ENCODE measurements at regions not wholly inside any gene's neighbourhood (a gene's known extent, or its start where the extent isn't known, plus 50 kb on each side); places are given as distances from the start of the nearest gene placed in this dataset.

DNA sequence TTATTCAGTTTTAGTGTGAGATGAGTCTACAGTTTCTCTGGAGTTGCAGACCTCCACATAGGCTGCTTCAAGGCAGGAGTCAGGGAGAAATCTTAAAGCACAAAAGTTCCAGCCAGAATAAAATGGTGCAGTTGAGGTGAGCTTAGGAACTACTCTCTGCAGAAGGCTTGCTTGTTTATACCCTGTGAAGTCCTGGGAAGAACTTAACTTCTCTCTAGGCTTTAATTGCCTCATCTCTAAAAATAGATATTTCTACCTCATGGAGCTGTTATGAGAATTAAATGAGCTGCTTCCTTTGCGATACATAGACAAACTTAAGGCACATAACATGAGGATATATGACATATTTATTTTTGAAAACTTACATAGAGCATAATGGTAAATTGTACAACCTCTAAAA lies 286.2 kb downstream of the GPATCH2 start:
- Histone ChIP-seq H3K4me3 (no peak overlapping the region), H3K27me3 (ENCODE audit: low read depth) (no peaks in the 10 kb centered on the region), H3K4me1 (no peaks in the 10 kb centered on the region), H3K27ac (no peak overlapping the region), H3K36me3 (no peaks in the 10 kb centered on the region), H3K9me3 (no peaks in the 10 kb centered on the region)
- no peak for ATAC-seq
- TF ChIP-seq CTCF (IDR thresholded peaks at IDR 0.05): no peak
- DNase-seq: no peak
- intact Hi-C loops (cut with DNase I): no loop called here

- no peak for DNase-seq
- no peak for TF ChIP-seq CTCF (IDR thresholded peaks at IDR 0.05)
- Histone ChIP-seq H3K4me3 (no peak overlapping the region), H3K27ac (no peak overlapping the region), H3K9me3 (no peaks in the 10 kb centered on the region), H3K36me3 (no peaks in the 10 kb centered on the region), H3K27me3 (ENCODE audit: low read depth) (no peaks in the 10 kb centered on the region), H3K4me1 (no peaks in the 10 kb centered on the region)
- ATAC-seq: no peak
- intact Hi-C loops (cut with DNase I): no loop called here
These were observed 287.0 kb downstream of the GPATCH2 start for GRCh38 chr1:217343907-217344306.

- TF ChIP-seq CTCF (IDR thresholded peaks at IDR 0.05): no peak
- Histone ChIP-seq H3K27ac (no peak overlapping the region), H3K9me3 (no peaks in the 10 kb centered on the region), H3K27me3 (ENCODE audit: low read depth) (no peaks in the 10 kb centered on the region), H3K36me3 (no peaks in the 10 kb centered on the region), H3K4me3 (no peak overlapping the region), H3K4me1 (no peaks in the 10 kb centered on the region)
- ATAC-seq (no peak), DNase-seq (no peak)
- intact Hi-C loops (cut with DNase I): no loop called here
These were observed 288.8 kb downstream of the GPATCH2 start for GRCh38 chr1:217342105-217342504.

DNA sequence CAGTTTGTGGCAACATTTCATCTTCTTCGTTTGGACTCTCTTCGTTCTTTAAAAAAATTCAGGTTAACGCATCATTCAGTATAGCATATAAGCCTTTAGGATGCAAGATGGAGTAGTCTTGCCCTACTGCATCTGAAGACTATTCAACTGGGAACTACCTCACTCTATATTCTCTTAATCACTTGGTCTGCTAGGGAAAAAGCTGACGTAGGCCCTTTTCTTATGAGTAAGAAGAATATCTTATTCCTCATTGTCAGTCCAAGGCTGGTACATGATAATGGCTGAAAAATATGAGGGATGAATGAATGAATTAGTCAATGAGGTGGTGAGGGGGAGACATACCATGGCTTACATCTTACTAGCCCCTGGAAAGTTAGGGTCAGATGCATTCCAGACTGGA lies 294.2 kb downstream of the GPATCH2 start:
- ATAC-seq: no peak
- Histone ChIP-seq H3K36me3 (no peaks in the 10 kb centered on the region), H3K9me3 (no peaks in the 10 kb centered on the region), H3K27ac (no peak overlapping the region), H3K4me3 (no peak overlapping the region), H3K27me3 (ENCODE audit: low read depth) (no peaks in the 10 kb centered on the region), H3K4me1 (no peaks in the 10 kb centered on the region)
- intact Hi-C loops (cut with DNase I): no loop called here
- TF ChIP-seq CTCF (IDR thresholded peaks at IDR 0.05): no peak
- DNase-seq: no peak

- Histone ChIP-seq H3K9me3 (no peaks in the 10 kb centered on the region), H3K36me3 (no peaks in the 10 kb centered on the region), H3K27me3 (ENCODE audit: low read depth) (no peaks in the 10 kb centered on the region), H3K4me3 (no peak overlapping the region), H3K27ac (no peak overlapping the region), H3K4me1 (no peaks in the 10 kb centered on the region)
- peak; percentile 32 for TF ChIP-seq CTCF (IDR thresholded peaks at IDR 0.05)
- no peak for ATAC-seq
- intact Hi-C loops (cut with DNase I): no loop called here
- DNase-seq: no peak
These were observed 297.0 kb downstream of the GPATCH2 start for GRCh38 chr1:217333939-217334338.

Data from lower lobe of right lung (tissue), 2 donors.